PC-9 (cell line): ENCODE measurements at regions not wholly inside any gene's neighbourhood (a gene's known extent, or its start where the extent isn't known, plus 50 kb on each side); places are given as distances from the start of the nearest gene placed in this dataset.
"Not testable (repeated sequence)": the region's sequence is repeated elsewhere in the genome, so short reads cannot be mapped to it uniquely, and the experiment has no call there.

ENCODE experiments used
- BruUV-seq: library from RNA; stranded (reverse); fragments of 400-500 nt; replicated peaks from 2 replicates; lab custom pipeline; 2021; lab: Mats Ljungman, UMichigan
- CTCF ChIA-PET: fragments of 300-600 bp; sonication (Branson Sonifier 250); formaldehyde crosslinking; loops from one replicate; lab custom pipeline; 2022; ENCODE audit warnings: antibody characterized with exemption; lab: Charles Lee
- POLR2A ChIA-PET: fragments of 300-600 bp; sonication (Branson Sonifier 250); formaldehyde crosslinking; loops from one replicate; lab custom pipeline; 2022; ENCODE audit warnings: antibody characterized with exemption; ENCODE audit not compliant: unreplicated experiment; lab: Charles Lee
- DNase-seq, 2 experiments: peaks; one replicate each; pipeline versions ENCODE4 v3.0.0 to v3.0.0-alpha.2; 2015 to 2022; ENCODE audit warnings: mixed read lengths in 1 of 2
- H2AFZ ChIP-seq: fragments of 200-600 bp; sonication (generic); 2 replicates; pipeline ENCODE4 v1.8.1; 2017; ENCODE audit warnings: antibody characterized with exemption
- H3F3A ChIP-seq: fragments of 200-600 bp; sonication (generic); 2 replicates; pipeline ENCODE4 v1.8.1; 2017; ENCODE audit warnings: antibody characterized with exemption, mild to moderate bottlenecking, low read depth; ENCODE audit not compliant: insufficient read depth
- H3K27ac ChIP-seq: fragments of 200-600 bp; sonication (generic); 2 replicates; pipeline ENCODE4 v1.6.1; 2016; ENCODE audit warnings: mixed run types
- H3K27me3 ChIP-seq: fragments of 200-600 bp; sonication (generic); 2 replicates; pipeline ENCODE4 v1.6.1; 2016; ENCODE audit warnings: low read depth, mixed run types; ENCODE audit not compliant: insufficient read depth
- H3K36me3 ChIP-seq: fragments of 200-600 bp; sonication (generic); 2 replicates; pipeline ENCODE4 v1.6.1; 2016; ENCODE audit warnings: low read depth, mixed run types
- H3K4me1 ChIP-seq: fragments of 200-600 bp; sonication (generic); replicated peaks from 2 replicates; pipeline ENCODE4 v1.6.1; 2016; ENCODE audit warnings: mixed run types; ENCODE audit not compliant: insufficient read depth
- H3K4me2 ChIP-seq: fragments of 200-600 bp; sonication (generic); 2 replicates; pipeline ENCODE4 v1.6.1; 2017; ENCODE audit warnings: mixed run types
- H3K4me3 ChIP-seq: fragments of 200-600 bp; sonication (generic); 2 replicates; pipeline ENCODE4 v1.6.1; 2016; ENCODE audit warnings: mixed run types
- H3K79me2 ChIP-seq: fragments of 200-600 bp; sonication (generic); 2 replicates; pipeline ENCODE4 v1.6.1; 2017; ENCODE audit warnings: low read depth, mixed run types
- H3K9me2 ChIP-seq: fragments of 200-600 bp; sonication (generic); 2 replicates; pipeline ENCODE4 v1.8.1; 2017; ENCODE audit warnings: mild to moderate bottlenecking; ENCODE audit not compliant: insufficient read depth
- H3K9me3 ChIP-seq: fragments of 200-600 bp; sonication (generic); 2 replicates; pipeline ENCODE4 v1.8.1; 2016; ENCODE audit warnings: low read depth; ENCODE audit not compliant: insufficient read depth
- H4K20me1 ChIP-seq: fragments of 200-600 bp; sonication (generic); 2 replicates; pipeline ENCODE4 v1.8.1; 2017; ENCODE audit not compliant: insufficient read depth
- CTCF ChIP-seq: fragments of 200-600 bp; sonication (generic); conservative IDR thresholded peaks from 2 replicates; pipeline ENCODE4 v1.6.1; 2017; ENCODE audit warnings: mixed run types, antibody characterized with exemption, mild to moderate bottlenecking, moderate library complexity
- EZH2 ChIP-seq: fragments of 200-600 bp; sonication (generic); IDR thresholded peaks from 2 replicates; pipeline ENCODE4 v1.8.0; 2017; ENCODE audit warnings: antibody characterized with exemption, low read depth
- intact Hi-C: fragments of 100-400 bp; cut with micrococcal nuclease; formaldehyde crosslinking; loops from one replicate; pipeline ENCODE4 v1.10.0; 2022; ENCODE audit not compliant: unreplicated experiment

GRCh38 chr3:74978684-74979083 is 364.2 kb upstream of the CNTN3 start:
- Histone ChIP-seq H3K79me2 (no peaks in the 10 kb centered on the region), H3K27me3 (no peaks in the 10 kb centered on the region), H3K9me2 (no peaks in the 10 kb centered on the region; the same call in 1 of the 2 replicates), H3K4me3 (no peak overlapping the region), H2AFZ (no peak overlapping the region), H3K9me3 (no peaks in the 10 kb centered on the region), H4K20me1 (no peaks in the 10 kb centered on the region), H3K27ac (no peak overlapping the region), H3K4me2 (no peak overlapping the region), H3K4me1 (no peaks in the 10 kb centered on the region), H3K36me3 (no peaks in the 10 kb centered on the region), H3F3A (no peaks in the 10 kb centered on the region)
- TF ChIP-seq EZH2 (no peak), CTCF (no peak)
- intact Hi-C loops: no loop called here
- POLR2A ChIA-PET: no interaction called here
- BruUV-seq: no TSS peak
- DNase-seq: no peak
- CTCF ChIA-PET: no interaction called here

GRCh38 chr3:74985028-74985904 is 370.8 kb upstream of the CNTN3 start:
- H2AFZ ChIP-seq, POLR2A ChIA-PET, H3K27ac ChIP-seq, H3K4me3 ChIP-seq, H4K20me1 ChIP-seq, H3K9me2 ChIP-seq, BruUV-seq, H3K36me3 ChIP-seq, intact Hi-C loops, H3K9me3 ChIP-seq, H3F3A ChIP-seq, DNase-seq, H3K27me3 ChIP-seq, H3K79me2 ChIP-seq, H3K4me1 ChIP-seq, CTCF ChIA-PET, H3K4me2 ChIP-seq: not testable (repeated sequence)

GRCh38 chr3:74988095-74988494 is 373.6 kb upstream of the CNTN3 start:
- Histone ChIP-seq H3K9me2 (no peaks in the 10 kb centered on the region), H3K4me2 (no peak overlapping the region), H3K4me1 (no peaks in the 10 kb centered on the region), H2AFZ (no peak overlapping the region), H3K9me3 (no peaks in the 10 kb centered on the region), H3K27ac (no peak overlapping the region), H3K79me2 (no peaks in the 10 kb centered on the region), H3F3A (no peaks in the 10 kb centered on the region), H3K4me3 (no peak overlapping the region), H3K27me3 (no peaks in the 10 kb centered on the region), H3K36me3 (no peaks in the 10 kb centered on the region), H4K20me1 (no peaks in the 10 kb centered on the region)
- TF ChIP-seq CTCF (no peak), EZH2 (no peak)
- ChIA-PET CTCF (no interaction called here), POLR2A (no interaction called here)
- intact Hi-C loops: no loop called here
- DNase-seq: no peak
- no TSS peak for BruUV-seq
